Lower lobe of right lung (tissue), 2 donors: ENCODE measurements at regions not wholly inside any gene's neighbourhood (a gene's known extent, or its start where the extent isn't known, plus 50 kb on each side); places are given as distances from the start of the nearest gene placed in this dataset.
A peak's percentile ranks its signal among the peaks of the same experiment; 100 is the strongest.
"Not testable (repeated sequence)": the region's sequence is repeated elsewhere in the genome, so short reads cannot be mapped to it uniquely, and the experiment has no call there.

Source experiments
- ATAC-seq, 2 donors: fragments of 200-7000 bp; cut with Tn5 transposase; one replicate each; pipeline ENCODE4 v1.9.1; 2020 to 2022; ENCODE audit warnings: mild to moderate bottlenecking in 2 of 2, moderate library complexity in 2 of 2
- DNase-seq: peaks from one replicate; pipeline ENCODE4 v3.0.0-alpha.2; 2020
- H3K27ac ChIP-seq: fragments of 200-600 bp; one replicate; pipeline ENCODE4 v1.8.0; 2022
- H3K27me3 ChIP-seq: fragments of 200-600 bp; one replicate; pipeline ENCODE4 v1.8.0; 2022; ENCODE audit warnings: low read depth
- H3K36me3 ChIP-seq: fragments of 200-600 bp; one replicate; pipeline ENCODE4 v1.8.0; 2022; ENCODE audit warnings: mild to moderate bottlenecking
- H3K4me1 ChIP-seq: fragments of 200-600 bp; one replicate; pipeline ENCODE4 v1.8.0; 2022
- H3K4me3 ChIP-seq: fragments of 200-600 bp; one replicate; pipeline ENCODE4 v1.8.0; 2022; ENCODE audit warnings: mild to moderate bottlenecking
- H3K9me3 ChIP-seq: fragments of 200-600 bp; one replicate; pipeline ENCODE4 v1.8.0; 2022
- CTCF ChIP-seq: fragments of 200-600 bp; IDR thresholded peaks from one replicate; pipeline ENCODE4 v1.8.0; 2022; ENCODE audit warnings: antibody characterized with exemption, mild to moderate bottlenecking
- intact Hi-C: fragments of 100-400 bp; cut with DNase I; formaldehyde crosslinking; loops from one replicate; pipeline ENCODE4 v1.11.0; 2022
- donor health status: DM: no; HTN: yes; CAD: no; lungs with severe emphysema.

- no peak overlapping the region for H3K27ac ChIP-seq
- intact Hi-C loops, result no loop called here
- no peaks in the 10 kb centered on the region for H3K36me3 ChIP-seq
- no peak overlapping the region for H3K4me3 ChIP-seq
- H3K9me3 ChIP-seq, result no peaks in the 10 kb centered on the region
- DNase-seq, result no peak
- peaks cover 11% of the 10 kb centered on the region for H3K4me1 ChIP-seq
- TF ChIP-seq CTCF, result no peak
- H3K27me3 ChIP-seq, result no peaks in the 10 kb centered on the region
- no peak for ATAC-seq
Measured at GRCh38 chr10:29815572-29815971, 180.8 kb upstream of the SVIL start.

- H3K27me3 ChIP-seq, result no peaks in the 10 kb centered on the region
- no peaks in the 10 kb centered on the region for H3K36me3 ChIP-seq
- no peak for TF ChIP-seq CTCF
- no peak for DNase-seq
- intact Hi-C loops, result no loop called here
- peak overlapping the region; percentile 31 for H3K27ac ChIP-seq
- no peaks in the 10 kb centered on the region for H3K9me3 ChIP-seq
- no peak overlapping the region for H3K4me3 ChIP-seq
- peak; percentile 46 to 57 for ATAC-seq
- peaks cover 11% of the 10 kb centered on the region for H3K4me1 ChIP-seq
Measured at GRCh38 chr10:29811751-29812427, 177.1 kb upstream of the SVIL start.

- no peak for TF ChIP-seq CTCF
- no peaks in the 10 kb centered on the region for H3K9me3 ChIP-seq
- H3K4me1 ChIP-seq, result peaks cover 11% of the 10 kb centered on the region
- no peaks in the 10 kb centered on the region for H3K27me3 ChIP-seq
- no peaks in the 10 kb centered on the region for H3K36me3 ChIP-seq
- DNase-seq (no peak), ATAC-seq (no peak)
- no peak overlapping the region for H3K4me3 ChIP-seq
- intact Hi-C loops, result no loop called here
- no peak overlapping the region for H3K27ac ChIP-seq
Measured at GRCh38 chr10:29810816-29811215, 176.0 kb upstream of the SVIL start.

GRCh38 chr10:29810231-29810630 is 175.5 kb upstream of the SVIL start:
- H3K36me3 ChIP-seq, H3K4me3 ChIP-seq, intact Hi-C loops, DNase-seq, H3K27me3 ChIP-seq, H3K27ac ChIP-seq, H3K9me3 ChIP-seq, ATAC-seq: not testable (repeated sequence)
- H3K4me1 ChIP-seq, result peaks cover 11% of the 10 kb centered on the region

GRCh38 chr10:29809383-29809782 is 174.6 kb upstream of the SVIL start:
- H3K36me3 ChIP-seq, result no peaks in the 10 kb centered on the region
- no peak for TF ChIP-seq CTCF
- no peaks in the 10 kb centered on the region for H3K27me3 ChIP-seq
- DNase-seq, result no peak
- peaks cover 14% of the 10 kb centered on the region for H3K4me1 ChIP-seq
- no peaks in the 10 kb centered on the region for H3K9me3 ChIP-seq
- no peak for ATAC-seq
- intact Hi-C loops, result no loop called here
- no peak overlapping the region for H3K27ac ChIP-seq
- no peak overlapping the region for H3K4me3 ChIP-seq

- Histone ChIP-seq H3K4me1 (peaks cover 27% of the 10 kb centered on the region), H3K27me3 (no peaks in the 10 kb centered on the region), H3K36me3 (no peaks in the 10 kb centered on the region), H3K9me3 (no peaks in the 10 kb centered on the region), H3K4me3 (no peak overlapping the region), H3K27ac (no peak overlapping the region)
- intact Hi-C loops, result no loop called here
- DNase-seq (no peak), ATAC-seq (no peak)
- no peak for TF ChIP-seq CTCF
Measured at GRCh38 chr10:29807163-29807806, 172.5 kb upstream of the SVIL start.
